ENCODE measurements at regions not wholly inside any gene's neighbourhood (a gene's known extent, or its start where the extent isn't known, plus 50 kb on each side); places are given as distances from the start of the nearest gene placed in this dataset.

- Histone ChIP-seq H3K36me3 (ENCODE audit: insufficient read depth, low read length) (no peaks in the 10 kb centered on the region), H3K9ac (ENCODE audit: low read depth, low read length, poor library complexity, severe bottlenecking) (no peak overlapping the region), H2AFZ (ENCODE audit: low read length) (no peak overlapping the region)
These were observed 341.2 kb downstream of the PTPRU start for GRCh38 chr1:29577512-29577911.

GRCh38 chr1:29576510-29576909, 340.2 kb downstream of the PTPRU start:
- Histone ChIP-seq H2AFZ (ENCODE audit: low read length) (no peak overlapping the region), H3K4me1 (ENCODE audit: insufficient read depth, low read length, poor library complexity, severe bottlenecking) (no peaks in the 10 kb centered on the region), H3K4me3 (ENCODE audit: low read length, poor library complexity, severe bottlenecking) (no peak overlapping the region), H3K4me2 (ENCODE audit: low read depth, low read length, poor library complexity, severe bottlenecking) (no peak overlapping the region), H4K20me1 (ENCODE audit: insufficient read depth, low read length, poor library complexity, severe bottlenecking) (no peaks in the 10 kb centered on the region), H3K79me2 (ENCODE audit: insufficient read depth, low read length) (no peaks in the 10 kb centered on the region), H3F3A (ENCODE audit: low read depth) (no peaks in the 10 kb centered on the region), H3K9ac (ENCODE audit: low read depth, low read length, poor library complexity, severe bottlenecking) (no peak overlapping the region), H3K9me2 (replicated peaks; ENCODE audit: low read depth, low read length) (no peaks in the 10 kb centered on the region), H3K27me3 (ENCODE audit: insufficient read depth, low read length, poor library complexity, severe bottlenecking) (no peaks in the 10 kb centered on the region), H3K36me3 (ENCODE audit: insufficient read depth, low read length) (no peaks in the 10 kb centered on the region), H3K9me3 (ENCODE audit: insufficient read depth, low read depth, low read length) (no peaks in the 10 kb centered on the region)
- TF ChIP-seq EZH2phosphoT487 (IDR thresholded peaks at IDR 0.05; ENCODE audit: borderline replicate concordance) (no peak), CTCF (conservative IDR thresholded peaks at IDR 0.05; ENCODE audit: low read length) (no peak)

More at GRCh38 chr1:29577512-29577911, 341.2 kb downstream of the PTPRU start:
- Histone ChIP-seq H4K20me1 (ENCODE audit: insufficient read depth, low read length, poor library complexity, severe bottlenecking) (no peaks in the 10 kb centered on the region), H3K4me2 (ENCODE audit: low read depth, low read length, poor library complexity, severe bottlenecking) (no peak overlapping the region), H3K9me3 (ENCODE audit: insufficient read depth, low read depth, low read length) (no peaks in the 10 kb centered on the region), H3K79me2 (ENCODE audit: insufficient read depth, low read length) (no peaks in the 10 kb centered on the region), H3K27me3 (ENCODE audit: insufficient read depth, low read length, poor library complexity, severe bottlenecking) (no peaks in the 10 kb centered on the region), H3K4me1 (ENCODE audit: insufficient read depth, low read length, poor library complexity, severe bottlenecking) (no peaks in the 10 kb centered on the region), H3K9me2 (replicated peaks; ENCODE audit: low read depth, low read length) (no peaks in the 10 kb centered on the region), H3K4me3 (ENCODE audit: low read length, poor library complexity, severe bottlenecking) (no peak overlapping the region), H3F3A (ENCODE audit: low read depth) (no peaks in the 10 kb centered on the region)
- TF ChIP-seq CTCF (conservative IDR thresholded peaks at IDR 0.05; ENCODE audit: low read length) = no peak
- no peak for TF ChIP-seq EZH2phosphoT487 (IDR thresholded peaks at IDR 0.05; ENCODE audit: borderline replicate concordance)

- no peaks in the 10 kb centered on the region for H3K27me3 ChIP-seq (ENCODE audit: insufficient read depth, low read length, poor library complexity, severe bottlenecking)
- no peak overlapping the region for H3K4me3 ChIP-seq (ENCODE audit: low read length, poor library complexity, severe bottlenecking)
- no peaks in the 10 kb centered on the region for H3K9me2 ChIP-seq (replicated peaks; ENCODE audit: low read depth, low read length)
- no peaks in the 10 kb centered on the region for H3K36me3 ChIP-seq (ENCODE audit: insufficient read depth, low read length)
- H3K9me3 ChIP-seq (ENCODE audit: insufficient read depth, low read depth, low read length) = no peaks in the 10 kb centered on the region
- no peaks in the 10 kb centered on the region for H3K4me1 ChIP-seq (ENCODE audit: insufficient read depth, low read length, poor library complexity, severe bottlenecking)
- H4K20me1 ChIP-seq (ENCODE audit: insufficient read depth, low read length, poor library complexity, severe bottlenecking) = no peaks in the 10 kb centered on the region
- H3K79me2 ChIP-seq (ENCODE audit: insufficient read depth, low read length) = no peaks in the 10 kb centered on the region
- TF ChIP-seq CTCF (conservative IDR thresholded peaks at IDR 0.05; ENCODE audit: low read length) = no peak
- no peak for TF ChIP-seq EZH2phosphoT487 (IDR thresholded peaks at IDR 0.05; ENCODE audit: borderline replicate concordance)
- H3F3A ChIP-seq (ENCODE audit: low read depth) = no peaks in the 10 kb centered on the region
- H3K4me2 ChIP-seq (ENCODE audit: low read depth, low read length, poor library complexity, severe bottlenecking) = no peak overlapping the region
- H2AFZ ChIP-seq (ENCODE audit: low read length) = no peak overlapping the region
- no peak overlapping the region for H3K9ac ChIP-seq (ENCODE audit: low read depth, low read length, poor library complexity, severe bottlenecking)
These were observed 339.5 kb downstream of the PTPRU start for GRCh38 chr1:29575826-29576225.
